ENCODE measurements at regions not wholly inside any gene's neighbourhood (a gene's known extent, or its start where the extent isn't known, plus 50 kb on each side); places are given as distances from the start of the nearest gene placed in this dataset.
A peak's percentile ranks its signal among the peaks of the same experiment; 100 is the strongest.

DNA sequence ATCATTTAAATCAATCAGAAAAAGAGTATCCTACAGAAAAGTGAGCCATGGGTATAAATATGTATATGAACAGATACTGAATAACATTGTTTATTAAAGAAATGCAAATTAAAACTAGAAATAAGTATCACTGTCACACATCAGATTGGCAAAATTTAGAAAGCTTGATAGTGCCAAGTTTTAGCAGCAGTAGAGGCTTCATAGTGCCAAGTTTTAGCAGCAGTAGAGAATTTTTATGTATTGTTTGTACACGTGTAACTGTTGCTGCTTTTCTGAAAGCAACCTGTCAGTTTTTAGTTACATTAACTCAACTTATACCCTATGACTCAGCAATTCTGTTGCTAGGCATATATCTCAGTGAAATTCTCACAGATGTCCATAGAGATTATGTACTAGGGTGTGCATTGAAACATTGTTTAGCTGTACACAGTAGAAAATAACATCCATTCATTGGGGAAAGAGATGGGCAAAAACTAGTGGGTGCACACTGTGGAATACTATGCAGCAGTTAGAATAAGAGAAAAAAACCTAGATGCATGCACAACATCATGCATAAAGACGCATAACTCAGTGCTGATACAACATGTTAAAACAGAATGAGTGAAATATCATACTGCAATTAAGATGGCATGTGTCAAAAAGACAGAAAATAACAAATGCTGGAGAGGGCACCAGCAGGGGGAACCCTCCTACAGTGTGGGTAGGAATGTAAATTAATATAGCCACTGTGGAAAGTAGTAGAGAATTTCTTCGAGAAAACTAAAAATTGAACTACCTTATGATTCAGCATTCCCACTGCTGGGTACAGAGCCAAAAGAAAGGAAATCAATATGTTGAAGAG, 294.5 kb upstream of the NT5C1B start:
- Histone ChIP-seq H3K27me3 (no peaks in the 10 kb centered on the region), H3K4me3 (no peak overlapping the region), H3K27ac (no peak overlapping the region), H3K36me3 (no peaks in the 10 kb centered on the region), H3K9me3 (no peaks in the 10 kb centered on the region), H3K4me1 (no peaks in the 10 kb centered on the region)
- no peak for DNase-seq
- intact Hi-C loops (cut with DNase I), result no loop called here
- peak; percentile 49 for ATAC-seq
- TF ChIP-seq, protein P1, sequence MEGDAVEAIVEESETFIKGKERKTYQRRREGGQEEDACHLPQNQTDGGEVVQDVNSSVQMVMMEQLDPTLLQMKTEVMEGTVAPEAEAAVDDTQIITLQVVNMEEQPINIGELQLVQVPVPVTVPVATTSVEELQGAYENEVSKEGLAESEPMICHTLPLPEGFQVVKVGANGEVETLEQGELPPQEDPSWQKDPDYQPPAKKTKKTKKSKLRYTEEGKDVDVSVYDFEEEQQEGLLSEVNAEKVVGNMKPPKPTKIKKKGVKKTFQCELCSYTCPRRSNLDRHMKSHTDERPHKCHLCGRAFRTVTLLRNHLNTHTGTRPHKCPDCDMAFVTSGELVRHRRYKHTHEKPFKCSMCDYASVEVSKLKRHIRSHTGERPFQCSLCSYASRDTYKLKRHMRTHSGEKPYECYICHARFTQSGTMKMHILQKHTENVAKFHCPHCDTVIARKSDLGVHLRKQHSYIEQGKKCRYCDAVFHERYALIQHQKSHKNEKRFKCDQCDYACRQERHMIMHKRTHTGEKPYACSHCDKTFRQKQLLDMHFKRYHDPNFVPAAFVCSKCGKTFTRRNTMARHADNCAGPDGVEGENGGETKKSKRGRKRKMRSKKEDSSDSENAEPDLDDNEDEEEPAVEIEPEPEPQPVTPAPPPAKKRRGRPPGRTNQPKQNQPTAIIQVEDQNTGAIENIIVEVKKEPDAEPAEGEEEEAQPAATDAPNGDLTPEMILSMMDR (IDR thresholded peaks at IDR 0.05), result peak in 1 of 2 donors; percentile 10

DNA sequence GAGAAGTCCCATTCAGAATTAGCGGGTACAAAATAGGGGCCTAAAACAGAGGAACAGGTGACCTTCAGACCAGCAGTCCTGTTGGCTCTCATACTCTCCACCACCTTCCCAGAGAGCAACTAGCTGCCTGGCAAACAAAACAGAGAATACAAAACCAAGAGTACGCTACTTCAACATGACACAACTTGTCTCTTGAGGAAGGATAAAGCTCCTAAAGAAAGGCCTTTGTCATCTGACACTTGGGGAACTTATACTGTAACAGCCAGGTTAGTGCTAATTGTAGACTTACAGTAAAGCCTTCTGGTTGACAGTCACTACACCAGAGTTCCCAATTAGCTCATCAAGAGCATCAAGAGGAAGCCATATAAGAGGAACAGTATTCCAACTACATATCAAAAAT, 282.1 kb upstream of the NT5C1B start:
- no peaks in the 10 kb centered on the region for H3K27me3 ChIP-seq
- H3K4me3 ChIP-seq, result no peak overlapping the region
- peaks cover 0 to 2% of the 10 kb centered on the region in 2 donors for H3K9me3 ChIP-seq
- intact Hi-C loops (cut with DNase I), result no loop called here
- no peak for ATAC-seq
- TF ChIP-seq, protein P1 (IDR thresholded peaks at IDR 0.05), result no peak
- no peak for DNase-seq
- H3K36me3 ChIP-seq, result no peaks in the 10 kb centered on the region
- H3K27ac ChIP-seq, result no peak overlapping the region
- no peaks in the 10 kb centered on the region for H3K4me1 ChIP-seq

DNA sequence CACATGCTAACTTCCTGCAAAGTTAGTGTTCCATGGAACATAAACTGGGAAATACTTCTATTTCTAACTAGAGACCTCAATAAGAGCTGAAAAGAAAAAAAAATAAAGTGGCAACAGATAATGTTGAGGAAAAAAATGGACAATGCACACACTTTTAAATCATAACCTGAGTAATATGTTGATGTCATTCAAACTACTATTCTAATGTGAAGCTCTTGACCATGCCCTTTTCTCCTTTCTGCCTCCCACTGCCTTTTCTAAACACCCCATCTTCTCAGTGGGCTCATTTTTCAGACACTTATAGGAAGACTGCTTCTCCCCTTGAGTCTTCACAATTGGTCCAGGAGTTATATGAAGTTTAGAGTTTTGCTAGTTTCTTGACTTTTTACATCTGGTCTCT, 280.9 kb upstream of the NT5C1B start:
- no peaks in the 10 kb centered on the region for H3K4me1 ChIP-seq
- H3K9me3 ChIP-seq, result peaks cover 0 to 9% of the 10 kb centered on the region in 2 donors
- no peak overlapping the region for H3K4me3 ChIP-seq
- DNase-seq, result no peak
- intact Hi-C loops (cut with DNase I), result no loop called here
- no peaks in the 10 kb centered on the region for H3K27me3 ChIP-seq
- H3K36me3 ChIP-seq, result no peaks in the 10 kb centered on the region
- no peak overlapping the region for H3K27ac ChIP-seq
- TF ChIP-seq, protein P1 (IDR thresholded peaks at IDR 0.05), result no peak
- ATAC-seq, result no peak

DNA sequence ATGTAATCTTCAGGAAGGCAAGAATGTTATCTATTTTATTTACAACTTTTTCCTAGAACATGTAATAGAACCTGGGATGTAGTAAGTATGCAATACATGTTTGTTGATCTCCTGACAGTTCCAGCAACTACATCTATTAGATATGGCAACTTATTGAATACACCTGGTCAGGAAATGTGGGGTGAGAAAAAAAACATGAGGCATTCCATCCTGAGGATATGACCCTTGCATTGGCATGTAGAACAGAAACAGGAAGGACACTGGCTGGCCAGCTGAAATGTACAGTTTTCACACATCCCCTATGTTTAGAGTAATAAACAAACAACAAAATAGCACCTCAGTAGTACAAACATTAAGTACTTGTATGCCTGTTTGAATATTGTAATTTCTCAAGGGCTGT, 272.6 kb upstream of the NT5C1B start:
- H3K27me3 ChIP-seq, result no peaks in the 10 kb centered on the region
- intact Hi-C loops (cut with DNase I), result no loop called here
- ATAC-seq (no peak), DNase-seq (no peak)
- no peaks in the 10 kb centered on the region for H3K4me1 ChIP-seq
- TF ChIP-seq, protein P1 (IDR thresholded peaks at IDR 0.05), result no peak
- H3K27ac ChIP-seq, result no peak overlapping the region
- peaks cover 0 to 9% of the 10 kb centered on the region in 2 donors for H3K9me3 ChIP-seq
- no peaks in the 10 kb centered on the region for H3K36me3 ChIP-seq
- H3K4me3 ChIP-seq, result no peak overlapping the region

DNA sequence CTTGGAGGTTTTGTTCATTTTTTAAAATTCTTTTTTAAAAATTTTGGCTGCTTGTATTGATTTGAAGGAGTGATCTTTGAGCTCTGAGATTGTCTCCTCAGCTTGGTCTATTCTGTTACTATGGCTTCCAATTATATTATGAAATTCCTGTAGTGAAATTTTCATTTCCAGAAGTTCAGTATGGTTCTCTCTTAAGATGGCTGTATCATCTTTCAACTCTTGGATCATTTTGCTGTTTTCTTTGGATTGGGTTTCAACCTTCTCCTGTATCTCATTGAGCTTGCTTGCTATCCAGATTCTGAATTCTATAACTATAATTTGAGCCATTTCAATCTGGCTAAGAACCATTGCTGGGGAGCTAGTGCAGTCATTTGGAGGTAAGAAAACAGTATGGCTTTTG, 270.8 kb upstream of the NT5C1B start:
- H3K27ac ChIP-seq, result no peak overlapping the region
- DNase-seq, result no peak

More for the DNA sequence above, 270.8 kb upstream of the NT5C1B start:
- no peak overlapping the region for H3K4me3 ChIP-seq
- no peaks in the 10 kb centered on the region for H3K27me3 ChIP-seq
- TF ChIP-seq, protein P1 (IDR thresholded peaks at IDR 0.05), result no peak
- no peaks in the 10 kb centered on the region for H3K9me3 ChIP-seq
- no peak for ATAC-seq
- H3K4me1 ChIP-seq, result no peaks in the 10 kb centered on the region
- H3K36me3 ChIP-seq, result no peaks in the 10 kb centered on the region
- intact Hi-C loops (cut with DNase I), result no loop called here
